Stimulated activated CD4-positive, alpha-beta T cell treated with anti-CD3 and anti-CD28 coated beads, Interleukin-15, amount 100 ng/mL, for 48 hours (primary cell): ENCODE measurements at regions not wholly inside any gene's neighbourhood (a gene's known extent, or its start where the extent isn't known, plus 50 kb on each side); places are given as distances from the start of the nearest gene placed in this dataset.
"Not testable (repeated sequence)": the region's sequence is repeated elsewhere in the genome, so short reads cannot be mapped to it uniquely, and the experiment has no call there.

Experiments used
- DNase-seq, 2 donors: peaks; one replicate each; pipeline ENCODE4 v3.0.0-alpha.2; 2020; ENCODE audit warnings: low read depth in 2 of 2

DNA sequence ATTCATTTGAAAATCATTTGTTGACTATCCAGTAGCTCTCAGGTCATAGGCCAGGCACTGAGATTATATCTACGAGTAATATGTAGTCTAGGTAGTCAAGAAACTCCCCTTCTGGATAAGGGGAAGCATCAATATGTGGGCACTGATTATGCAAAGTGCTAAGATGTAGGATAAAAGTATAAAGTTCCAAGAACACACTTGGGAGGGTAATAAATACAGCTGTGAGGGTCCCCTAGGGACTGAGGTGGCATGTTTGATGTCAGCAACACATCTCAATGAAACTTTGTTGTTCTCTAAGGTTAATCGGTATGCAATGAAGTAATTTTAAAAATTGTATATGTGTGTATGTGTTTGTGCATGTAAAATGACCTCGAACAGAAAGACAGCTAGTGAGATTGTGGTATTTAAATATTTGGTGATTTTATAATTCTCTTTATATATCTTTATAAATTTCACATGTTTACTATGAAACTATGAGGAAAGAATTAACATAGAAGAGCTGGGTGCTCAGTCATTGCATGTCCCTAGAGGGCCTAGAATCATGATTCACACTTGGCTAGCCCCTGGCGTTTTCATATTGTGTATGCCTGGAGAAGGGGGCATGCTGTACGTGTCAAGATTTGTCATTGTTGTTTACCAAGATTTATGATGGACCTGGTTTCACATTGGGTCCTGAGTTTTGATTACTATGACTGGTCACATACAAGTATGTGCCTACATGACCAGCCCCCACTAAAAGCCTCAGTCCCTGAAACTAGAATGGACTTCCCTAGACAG lies 140.1 kb upstream of the DUSP10 start:
- DNase-seq, result no peak

DNA sequence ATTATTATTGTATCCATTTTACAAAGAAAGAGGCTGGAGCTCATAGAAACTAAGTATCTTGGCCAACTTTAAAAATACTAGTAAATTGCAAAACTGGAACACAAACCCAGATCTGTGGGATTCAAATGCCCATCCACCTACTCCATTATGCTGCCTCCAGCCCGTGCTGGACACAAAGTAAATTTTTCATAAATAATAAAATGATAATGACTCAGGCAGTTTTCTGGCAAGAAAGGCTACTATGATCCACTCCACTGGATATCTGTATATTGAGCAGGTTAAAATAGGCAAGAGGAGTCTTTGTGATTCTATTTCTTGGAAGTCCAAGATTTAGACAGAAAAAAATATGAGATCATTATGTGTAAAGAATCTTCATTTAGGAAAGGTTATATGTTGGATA lies 138.3 kb upstream of the DUSP10 start:
- DNase-seq, result no peak

DNA sequence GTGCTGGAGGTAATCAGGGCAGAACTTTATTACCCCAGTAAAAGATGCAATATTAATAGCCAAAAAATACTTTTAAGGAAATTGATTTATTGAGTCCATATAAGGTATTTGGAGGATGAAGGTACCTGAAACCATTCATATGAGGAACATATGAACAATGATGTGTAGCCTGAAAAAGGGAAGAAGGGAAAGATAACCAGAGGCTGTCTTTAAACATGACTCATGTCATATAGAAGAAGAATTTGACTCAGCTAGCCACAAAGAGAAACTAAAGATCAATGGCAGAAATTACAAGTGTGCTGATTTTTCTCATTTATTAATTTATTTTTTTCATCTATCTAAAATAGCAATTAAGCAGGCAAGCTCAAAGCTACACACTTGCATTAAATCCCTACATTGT lies 136.2 kb upstream of the DUSP10 start:
- no peak for DNase-seq

DNA sequence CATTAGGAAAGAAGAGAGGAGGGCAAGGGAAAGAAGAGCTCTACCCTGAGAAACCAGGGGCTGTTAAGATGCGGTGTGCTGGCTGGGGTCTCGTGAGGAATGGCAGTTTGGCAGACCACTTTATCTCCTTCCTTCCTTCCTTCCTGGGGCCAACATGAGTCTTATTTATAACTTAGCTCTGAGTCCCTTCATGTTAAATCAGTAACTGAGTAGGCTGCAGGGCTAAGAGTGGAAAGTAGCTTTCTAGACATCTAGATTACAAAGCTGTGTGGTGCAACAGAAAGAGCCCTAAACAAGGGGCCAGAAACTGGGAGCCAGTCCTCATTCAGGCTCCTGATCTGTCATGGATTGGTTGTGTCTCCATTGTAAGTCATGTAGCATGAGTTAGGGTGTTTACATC lies 135.4 kb upstream of the DUSP10 start:
- no peak for DNase-seq

DNA sequence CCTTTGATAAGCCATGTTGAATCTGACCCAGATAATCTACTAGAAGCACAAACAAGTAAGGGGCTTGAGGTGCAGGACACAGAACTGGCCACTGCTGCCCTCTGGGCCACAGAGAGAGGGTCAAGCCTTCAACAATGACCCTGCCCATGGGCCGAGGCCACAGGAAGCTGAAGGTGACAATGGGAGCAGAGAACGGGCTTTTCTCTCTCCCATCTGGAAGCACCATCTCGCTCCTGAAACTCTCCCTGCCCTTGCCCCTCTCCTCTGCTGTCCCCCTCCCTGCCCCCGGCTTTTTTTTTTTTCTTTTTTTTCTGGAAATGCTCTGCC lies 133.1 kb upstream of the DUSP10 start:
- no peak for DNase-seq

DNA sequence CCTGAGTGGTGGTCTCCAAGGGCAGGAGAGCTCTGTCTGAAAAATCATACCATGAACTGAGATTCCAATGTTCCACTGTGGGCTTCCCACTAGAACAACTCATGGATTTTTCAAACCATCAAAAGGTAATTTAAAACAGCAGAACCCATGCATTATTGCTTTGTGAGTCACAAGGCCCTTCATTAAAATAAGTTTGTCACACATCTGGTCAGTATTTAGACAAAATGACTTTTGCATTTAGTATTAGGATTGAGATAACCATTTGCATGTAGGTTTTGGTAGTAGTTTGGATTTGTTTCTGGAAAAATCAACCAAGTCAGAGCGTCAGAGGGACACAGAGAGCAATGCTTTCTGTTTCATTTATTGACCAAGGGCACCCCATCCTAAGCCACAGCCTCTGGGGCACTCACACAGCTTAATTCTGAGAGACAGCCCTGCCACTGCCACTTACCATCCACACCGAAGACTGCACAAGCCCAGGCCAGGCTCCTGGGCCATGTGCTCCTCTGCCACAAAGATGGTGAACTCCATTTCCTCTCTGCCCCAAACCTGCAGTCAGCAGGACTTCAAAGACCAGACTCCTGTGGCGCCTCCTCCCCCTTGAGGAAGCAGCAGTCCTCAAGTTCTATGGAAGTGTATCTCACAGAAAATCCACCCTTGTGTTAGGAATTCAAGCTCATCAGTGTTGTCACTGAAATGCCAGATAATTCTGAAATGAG lies 132.6 kb upstream of the DUSP10 start:
- no peak for DNase-seq

DNA sequence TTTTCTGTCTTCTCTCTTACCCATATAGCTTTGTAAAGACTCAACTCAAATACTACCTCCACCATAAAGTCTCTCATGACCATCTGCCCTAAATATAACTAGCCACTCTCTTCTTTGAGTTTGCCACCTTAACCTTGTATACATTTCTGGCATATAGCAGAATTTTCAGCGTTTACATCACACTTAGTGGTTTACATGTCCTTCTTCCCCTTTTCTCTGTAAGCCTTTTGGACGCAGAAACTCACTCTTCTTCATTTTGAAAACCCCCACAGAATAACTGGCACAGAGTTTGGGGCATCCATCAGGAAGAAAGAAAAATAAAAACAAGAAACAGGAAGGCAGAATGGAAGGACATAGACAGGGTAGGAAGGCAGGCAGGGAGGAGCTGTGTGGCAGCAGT lies 131.8 kb upstream of the DUSP10 start:
- no peak for DNase-seq

DNA sequence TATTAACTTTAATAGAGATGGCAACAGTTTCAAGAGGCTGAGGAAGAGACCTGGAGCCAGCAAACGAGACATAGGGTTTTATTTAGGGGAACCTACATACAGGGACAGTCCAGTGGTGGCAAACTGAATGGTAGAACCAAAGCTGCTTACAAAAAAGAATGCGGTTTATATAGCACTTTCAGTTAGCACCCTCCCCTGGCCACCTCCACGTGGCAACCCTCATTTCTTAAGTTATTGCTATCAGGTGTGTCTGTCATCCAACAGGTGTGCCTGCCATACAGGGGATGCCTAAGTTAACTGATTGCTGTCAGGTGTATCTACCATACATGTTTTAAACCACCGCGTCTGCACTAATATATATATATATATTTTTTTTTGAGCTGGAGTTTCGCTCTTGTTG lies 129.2 kb upstream of the DUSP10 start:
- DNase-seq, result no peak

DNA sequence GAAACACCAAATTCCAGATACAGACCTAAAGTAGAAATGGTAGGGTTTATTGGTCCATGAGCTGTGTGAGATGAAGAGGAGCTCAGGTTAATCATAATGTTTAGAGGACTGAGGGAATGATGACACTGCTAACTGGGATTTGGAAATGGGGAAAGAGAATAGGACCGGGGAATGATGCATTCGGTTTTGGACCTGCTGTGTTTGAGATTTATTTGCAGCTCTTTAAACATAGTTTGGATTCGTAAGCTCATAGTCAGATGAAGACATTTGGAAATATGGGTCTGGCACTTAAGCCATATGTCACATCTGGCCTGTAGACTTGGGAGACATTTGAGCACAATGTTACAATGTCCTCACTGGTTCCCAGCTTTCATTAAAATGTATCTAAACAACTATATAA lies 127.9 kb upstream of the DUSP10 start:
- no peak for DNase-seq

DNA sequence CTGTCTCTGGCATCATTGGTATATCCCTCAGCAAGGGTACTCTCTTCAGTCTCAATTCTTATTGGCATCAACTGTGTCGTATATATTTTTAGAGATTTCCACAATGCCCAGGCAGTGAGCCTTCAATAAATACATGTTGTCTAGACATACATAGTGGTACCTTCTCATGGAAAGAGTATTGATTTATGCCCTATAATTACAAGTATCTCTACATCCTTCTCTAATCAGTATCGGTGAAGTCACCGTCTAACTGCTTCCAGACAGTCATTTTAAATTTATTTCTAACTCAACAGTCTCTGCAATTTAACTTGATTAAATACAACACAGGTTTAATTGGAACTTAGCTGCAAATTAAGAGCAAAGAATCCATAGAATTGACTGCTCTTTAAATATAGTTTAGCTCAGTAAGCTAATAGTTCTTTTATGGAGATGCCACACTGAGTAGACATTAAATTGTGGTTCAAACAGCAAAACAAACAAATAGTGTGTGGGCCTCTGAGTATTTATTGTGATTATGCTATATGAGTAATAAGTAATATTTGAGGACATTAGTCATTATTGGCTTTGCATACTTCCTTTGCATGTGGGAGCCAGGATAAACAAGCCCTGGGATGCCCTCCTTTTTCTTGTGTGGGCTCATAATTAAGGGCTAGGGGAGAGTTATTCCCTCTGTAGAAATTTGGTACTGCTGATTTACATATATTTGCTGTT lies 126.9 kb upstream of the DUSP10 start:
- no peak for DNase-seq

DNA sequence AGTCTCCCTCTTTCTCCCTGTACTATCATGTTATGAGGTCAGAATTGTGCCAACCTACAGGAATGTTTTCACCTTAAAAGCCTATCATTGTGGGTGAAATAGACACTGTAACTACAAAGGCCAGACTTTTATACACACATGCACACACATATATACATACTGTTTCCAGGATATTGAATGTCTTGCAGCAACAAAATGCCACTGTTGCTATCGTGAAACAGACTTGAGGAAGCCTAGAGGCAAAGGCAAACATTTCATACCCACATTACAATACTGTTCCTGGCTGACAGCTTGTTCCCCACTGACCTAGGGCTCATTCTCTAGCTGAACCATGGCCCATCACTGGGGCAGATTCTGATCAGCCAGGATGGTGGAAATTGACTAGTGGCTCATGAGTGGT lies 125.1 kb upstream of the DUSP10 start:
- no peak for DNase-seq

DNA sequence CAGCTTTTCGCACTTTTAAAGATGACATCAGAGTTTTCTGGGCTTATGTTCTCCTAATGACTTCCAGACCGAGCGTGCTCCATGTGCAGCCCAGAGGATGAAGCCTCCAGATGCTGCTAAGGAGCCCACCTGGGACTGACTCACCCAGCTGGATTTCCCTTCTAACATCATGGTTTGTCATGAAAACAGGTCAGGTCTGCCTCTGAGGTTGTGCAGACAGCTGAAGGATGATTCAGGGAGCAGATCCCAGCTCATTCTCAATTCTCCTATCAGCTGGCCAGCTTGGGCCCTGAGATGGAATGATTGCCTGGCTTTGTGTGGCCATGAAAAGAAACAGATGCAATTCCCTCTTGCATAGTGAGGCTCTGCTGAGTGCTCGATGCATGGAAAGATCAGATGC lies 123.9 kb upstream of the DUSP10 start:
- no peak for DNase-seq

DNA sequence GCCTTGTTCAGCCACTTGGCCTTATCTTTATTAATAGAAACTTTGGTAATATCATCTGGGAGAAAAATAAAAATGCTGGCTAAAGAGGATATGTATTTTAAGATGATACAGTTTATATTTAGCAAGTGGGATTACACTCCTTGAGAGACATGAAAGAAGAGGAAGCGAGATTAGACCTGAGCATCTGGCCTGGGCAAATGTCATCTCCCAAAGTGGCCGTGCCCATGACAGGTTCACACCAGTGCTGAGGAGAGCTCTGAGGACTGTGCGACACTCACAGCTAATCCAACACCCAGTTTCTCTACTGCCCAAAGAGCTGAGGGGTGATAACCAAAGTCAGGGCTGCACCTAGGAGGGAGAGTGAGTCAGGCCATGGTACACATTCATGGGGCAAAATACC lies 121.7 kb upstream of the DUSP10 start:
- no peak for DNase-seq

DNA sequence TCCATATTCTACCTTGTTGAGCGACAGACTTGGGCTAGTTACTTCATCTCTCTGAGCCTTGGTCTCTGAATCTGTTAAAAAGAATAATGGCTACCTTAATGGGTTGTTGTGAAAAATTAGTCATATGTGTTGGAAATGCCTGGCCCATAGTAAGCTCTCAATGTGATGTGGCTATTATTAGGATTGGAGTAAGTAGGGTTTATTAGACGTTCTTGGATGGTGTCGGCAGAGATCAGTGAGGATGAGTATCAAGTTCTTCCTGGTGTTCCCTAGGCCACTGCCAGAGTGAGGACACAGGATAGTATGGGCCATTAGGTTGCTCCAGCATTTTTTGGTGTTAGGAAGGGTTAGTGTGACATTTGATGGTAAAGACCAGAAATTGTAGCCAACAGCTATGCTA lies 121.1 kb upstream of the DUSP10 start:
- DNase-seq, result no peak

DNA sequence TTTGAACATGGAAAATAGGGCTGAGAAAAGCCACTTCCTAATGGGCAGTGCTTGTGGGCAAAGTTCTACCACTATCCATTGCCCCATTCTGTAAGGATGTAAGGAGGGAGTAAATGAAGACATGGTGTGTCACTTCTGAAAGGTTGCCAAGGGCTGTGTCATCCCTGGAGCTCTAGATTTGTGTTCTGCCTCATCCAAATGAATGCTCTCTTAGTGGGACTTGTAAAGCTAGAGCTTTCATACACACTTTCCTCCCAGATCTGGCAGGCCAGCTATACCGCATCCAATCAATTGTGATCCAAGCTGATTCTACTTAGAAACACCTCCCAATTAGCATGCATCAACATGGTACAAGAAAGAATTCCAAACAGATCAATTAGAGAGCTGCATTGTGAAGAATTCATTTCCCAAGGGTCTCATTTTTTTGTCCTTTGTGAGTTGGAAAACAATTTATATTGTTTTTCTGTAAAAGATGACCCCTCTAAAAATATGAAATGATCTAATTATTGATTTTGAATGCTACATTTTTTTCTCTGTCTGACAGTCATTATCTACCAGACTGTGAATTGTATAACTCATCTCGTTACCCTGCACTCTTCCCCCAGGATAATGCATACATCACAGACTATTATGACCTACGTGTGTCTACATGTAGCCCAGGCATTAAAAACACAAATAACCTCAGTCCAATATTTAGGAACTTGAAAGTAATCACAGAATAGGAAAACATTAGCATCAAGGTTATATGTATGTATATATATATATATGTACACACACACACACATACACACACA lies 117.1 kb upstream of the DUSP10 start:
- no peak for DNase-seq

DNA sequence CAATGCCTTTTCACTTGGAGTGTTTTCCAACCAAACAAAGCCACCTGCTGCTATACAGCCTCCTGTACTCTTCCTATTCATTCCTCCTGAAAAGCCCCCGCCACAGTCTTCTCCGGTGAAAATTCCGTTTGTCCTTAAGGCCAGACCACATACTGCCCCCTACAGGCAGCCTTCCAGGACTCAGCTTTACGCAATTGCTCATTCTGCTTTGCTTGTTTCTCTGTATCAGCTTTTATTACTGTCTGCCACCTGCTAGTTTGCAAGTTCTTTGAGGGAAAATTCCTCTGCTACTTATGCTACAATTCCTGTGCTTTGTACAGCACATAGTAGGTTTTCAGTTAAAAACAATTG lies 115.2 kb upstream of the DUSP10 start:
- DNase-seq, result not testable (repeated sequence)

DNA sequence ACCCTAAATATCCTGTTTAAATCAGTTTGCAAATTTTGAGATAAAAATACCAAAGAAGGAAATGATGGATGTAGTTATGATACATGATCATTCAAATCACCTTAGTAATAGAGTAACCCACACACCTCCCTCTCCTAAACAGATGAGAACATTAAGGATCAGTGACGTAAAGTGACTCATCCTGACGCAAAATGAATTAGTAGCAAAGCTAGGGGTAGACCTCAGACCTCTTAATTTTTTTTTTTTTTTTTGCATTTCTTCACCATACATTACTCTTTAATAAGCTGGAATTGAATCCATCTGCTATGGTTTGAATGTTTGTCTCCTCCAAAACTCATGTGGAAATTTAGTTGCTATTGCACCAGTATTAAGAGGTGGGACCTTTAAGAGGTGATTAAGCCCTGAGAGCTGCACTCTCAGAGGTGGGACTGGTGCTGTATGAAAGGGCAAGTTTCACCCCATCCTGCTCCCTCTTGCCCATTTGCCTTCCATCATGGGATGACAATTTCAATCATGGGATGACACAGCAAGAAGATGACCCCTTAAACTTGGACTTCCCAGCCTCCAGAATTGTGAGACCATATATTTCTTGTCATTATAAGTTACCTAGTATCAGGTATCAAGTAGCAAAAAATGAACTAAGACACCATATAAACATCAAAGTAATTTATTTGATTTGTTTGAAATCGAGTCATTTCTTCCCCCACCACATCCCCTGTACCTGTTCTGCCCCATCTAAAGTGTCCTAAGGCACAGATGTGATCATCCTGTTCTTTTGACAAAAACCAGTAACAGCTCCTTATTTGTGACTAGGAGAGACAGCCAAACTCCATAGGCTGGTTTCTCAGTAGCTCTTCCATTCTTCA lies 114.6 kb upstream of the DUSP10 start:
- no peak for DNase-seq

DNA sequence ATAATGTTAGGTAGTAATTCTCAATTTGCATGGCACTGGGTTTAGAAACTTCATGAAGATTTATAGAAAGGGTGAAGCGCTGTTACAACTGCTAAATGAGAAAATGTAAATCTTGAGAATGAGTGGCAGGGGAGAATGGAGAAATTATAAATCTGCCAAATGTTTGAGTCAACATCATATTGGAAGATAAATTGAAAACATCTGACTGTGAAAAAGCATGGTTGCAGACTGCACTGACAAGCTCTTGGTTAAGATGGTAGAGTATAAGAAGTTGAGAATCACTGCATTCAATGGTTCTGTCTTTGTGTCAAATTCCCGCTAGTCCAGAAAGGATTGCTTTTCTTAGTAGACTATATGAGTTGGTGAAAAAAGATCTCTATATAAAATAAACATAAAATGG lies 113.3 kb upstream of the DUSP10 start:
- no peak for DNase-seq

DNA sequence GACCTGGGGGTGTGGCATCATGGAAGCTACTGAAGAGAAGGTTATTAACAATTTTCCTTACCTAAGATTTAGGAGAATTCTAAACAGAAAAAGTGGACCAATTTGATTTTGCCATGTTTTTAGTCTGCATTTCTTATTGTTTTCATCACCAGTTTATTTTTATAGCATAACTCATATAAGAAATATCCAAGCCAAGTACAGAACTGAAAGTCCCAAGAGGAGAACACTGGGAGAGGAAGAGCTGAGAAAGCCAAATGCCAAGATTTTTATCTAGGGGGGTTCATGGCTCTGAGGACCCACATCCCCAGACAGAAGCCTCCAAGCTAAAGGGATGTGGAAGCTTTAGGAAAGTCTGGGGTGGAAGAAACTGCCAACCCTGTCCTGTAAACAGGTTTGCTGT lies 109.4 kb upstream of the DUSP10 start:
- no peak for DNase-seq

DNA sequence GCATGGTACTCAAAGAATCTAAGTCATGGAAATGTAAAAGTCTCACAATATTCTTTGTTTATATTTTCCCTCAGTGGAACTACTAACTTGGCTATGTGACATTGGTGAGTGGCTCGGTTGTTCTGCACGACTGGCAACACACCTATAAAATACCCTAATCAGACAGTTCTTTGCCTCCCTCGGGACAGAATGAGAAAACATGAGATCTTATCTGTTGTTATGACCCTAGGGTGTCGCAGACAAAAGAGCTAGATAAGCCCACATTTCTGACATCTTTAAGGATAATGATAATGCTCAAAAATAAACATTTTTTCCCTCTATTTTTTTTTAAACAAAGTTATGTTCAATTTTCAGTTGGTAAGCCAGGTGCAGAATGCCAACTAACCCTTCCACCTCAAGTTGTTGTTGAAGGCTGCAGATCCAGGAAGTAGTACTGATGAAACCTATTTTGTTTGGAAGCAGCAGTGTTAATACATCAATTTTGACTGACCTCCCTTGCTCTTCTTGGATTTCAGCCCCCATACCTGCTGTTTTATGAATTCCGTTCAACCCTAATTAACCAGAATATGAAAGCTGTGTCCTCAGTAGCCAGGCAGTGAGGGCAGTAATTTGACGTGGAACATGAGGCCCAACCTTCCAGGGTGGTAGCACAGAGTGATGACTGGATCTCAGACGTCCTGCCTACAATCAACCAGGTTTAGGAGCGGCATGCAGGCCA lies 108.7 kb upstream of the DUSP10 start:
- DNase-seq, result no peak

DNA sequence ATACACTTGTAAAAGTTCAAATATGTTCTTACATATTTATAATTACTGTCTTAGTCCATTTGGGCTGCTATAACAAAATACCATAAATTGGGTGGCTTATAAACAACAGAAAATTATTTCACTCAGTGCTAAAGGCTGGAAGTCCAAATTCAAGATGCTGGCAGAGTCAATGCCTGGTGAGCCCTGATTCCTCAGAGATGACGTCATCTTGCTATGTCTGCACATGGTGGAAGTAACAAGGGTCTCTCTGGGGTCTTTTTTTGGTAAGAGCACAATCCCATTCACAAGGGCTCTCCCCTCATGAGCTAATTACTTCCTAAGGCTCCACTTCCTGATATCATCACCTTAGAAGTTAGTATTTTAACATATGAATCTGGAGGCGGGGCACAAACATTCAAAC lies 108.0 kb upstream of the DUSP10 start:
- no peak for DNase-seq
